ENCODE measurements at regions not wholly inside any gene's neighbourhood (a gene's known extent, or its start where the extent isn't known, plus 50 kb on each side); places are given as distances from the start of the nearest gene placed in this dataset.

DNA sequence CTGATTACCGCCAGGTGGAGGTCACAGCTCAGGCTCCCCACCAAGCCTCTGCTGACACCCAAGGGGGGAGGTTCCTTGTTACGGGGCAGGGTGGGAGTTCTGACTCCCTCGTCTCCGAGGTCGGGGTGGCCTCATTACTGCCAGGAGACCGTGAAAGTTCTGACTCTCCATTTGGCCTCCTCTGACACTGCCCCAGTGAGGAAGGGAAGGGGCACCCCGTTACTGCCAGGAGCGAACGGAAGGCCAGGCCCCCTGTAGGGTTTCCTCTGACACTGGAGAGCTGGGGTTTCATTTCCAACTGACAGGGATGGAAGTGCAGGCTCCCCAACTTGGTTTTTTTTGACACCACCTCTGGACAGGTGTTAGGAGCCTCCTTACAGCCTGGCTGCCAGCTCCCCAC is 138.1 kb upstream of the EEPD1 start:
- Histone ChIP-seq H3K9me3 (ENCODE audit: control insufficient read depth, insufficient read depth, low read length) (peaks cover 3% of the 10 kb centered on the region; the same call in 1 of the 2 replicates), H3K27me3 (ENCODE audit: control insufficient read depth, insufficient read depth, low read length) (peaks cover 6% of the 10 kb centered on the region), H2BK15ac (ENCODE audit: low read depth, low read length) (peak overlapping the region; percentile 9; the same call in 1 of the 3 replicates), H4K20me1 (ENCODE audit: insufficient read depth, low read length) (no peaks in the 10 kb centered on the region), H3K4me2 (ENCODE audit: low read depth, low read length) (no peak overlapping the region), H3K18ac (ENCODE audit: low read depth, low read length) (no peak overlapping the region), H2BK120ac (ENCODE audit: low read depth, low read length) (peak overlapping the region; percentile 44), H3K36me3 (ENCODE audit: control insufficient read depth, insufficient read depth, low read length) (no peaks in the 10 kb centered on the region), H4K5ac (ENCODE audit: low read depth, low read length) (no peak overlapping the region), H3K4me1 (ENCODE audit: control insufficient read depth, insufficient read depth, low read length) (peaks cover 8% of the 10 kb centered on the region), H2AFZ (replicated peaks; ENCODE audit: low read length, poor library complexity) (no peak overlapping the region), H2AK5ac (ENCODE audit: low read depth, low read length) (peak overlapping the region; percentile 54; the same call in 1 of the 2 replicates), H4K8ac (ENCODE audit: low read depth in 2 of 2, low read length in 2 of 2) (no peak overlapping the region), H3K27ac (ENCODE audit: insufficient read depth, low read length) (no peak overlapping the region), H2BK20ac (ENCODE audit: low read depth, low read length) (no peak overlapping the region; the same call in 1 of the 2 replicates), H4K91ac (ENCODE audit: insufficient read depth, low read depth, low read length) (peak overlapping the region; percentile 51), H2BK5ac (ENCODE audit: low read depth, low read length, poor library complexity, severe bottlenecking) (no peak overlapping the region), H3K79me1 (ENCODE audit: low read depth in 1 of 2, low read length in 2 of 2) (no peaks in the 10 kb centered on the region), H3K9me1 (ENCODE audit: insufficient read depth, low read length) (peaks cover 2% of the 10 kb centered on the region; the same call in 1 of the 2 replicates), H3K9ac (ENCODE audit: low read depth, low read length) (no peak overlapping the region), H3K56ac (ENCODE audit: extremely low read depth, insufficient read depth, low read length) (no peak overlapping the region), H3K4ac (ENCODE audit: low read depth, low read length) (peak overlapping the region; percentile 51), H3K23ac (ENCODE audit: low read depth, low read length) (no peak overlapping the region), H3K4me3 (ENCODE audit: insufficient read depth, low read depth, low read length) (no peak overlapping the region), H3K14ac (replicated peaks; ENCODE audit: low read depth, low read length) (no peak overlapping the region), H2AK9ac (replicated peaks; ENCODE audit: low read depth, low read length, poor library complexity) (no peak overlapping the region)
- DNase-seq (no peak), ATAC-seq (ENCODE audit: low read depth) (no peak)
- 100% methylated on average over 1 of the region's 9 CpGs; no CpG with 5 or more reads in 1 of the 2 experiments for WGBS, 2 experiments (ENCODE audit: extremely low coverage in 2 of 2, insufficient read length in 1 of 2)
- BruUV-seq (replicated peaks) = no TSS peak
- in situ Hi-C loops (cut with MboI; ENCODE audit: low sequenced_read_pairs) (no loop called here), intact Hi-C loops (cut with micrococcal nuclease) (no loop called here), dilution Hi-C loops (cut with HindIII; ENCODE audit: low sequenced_read_pairs, unreplicated experiment) (no loop called here)
- CTCF ChIA-PET = no interaction called here
- POLR2A ChIA-PET (ENCODE audit: unreplicated experiment) = no interaction called here
- no peak for TF ChIP-seq RAD21 (IDR thresholded peaks at IDR 0.05; ENCODE audit: low read length)
- no peak for TF ChIP-seq FOS (IDR thresholded peaks at IDR 0.05; ENCODE audit: low read depth, low read length)
- TF ChIP-seq CHD1 (IDR thresholded peaks at IDR 0.05; ENCODE audit: low read depth, low read length) = no peak
- no peak for TF ChIP-seq NFE2L2 (IDR thresholded peaks at IDR 0.05; ENCODE audit: low read depth, low read length)
- TF ChIP-seq, protein P1, sequence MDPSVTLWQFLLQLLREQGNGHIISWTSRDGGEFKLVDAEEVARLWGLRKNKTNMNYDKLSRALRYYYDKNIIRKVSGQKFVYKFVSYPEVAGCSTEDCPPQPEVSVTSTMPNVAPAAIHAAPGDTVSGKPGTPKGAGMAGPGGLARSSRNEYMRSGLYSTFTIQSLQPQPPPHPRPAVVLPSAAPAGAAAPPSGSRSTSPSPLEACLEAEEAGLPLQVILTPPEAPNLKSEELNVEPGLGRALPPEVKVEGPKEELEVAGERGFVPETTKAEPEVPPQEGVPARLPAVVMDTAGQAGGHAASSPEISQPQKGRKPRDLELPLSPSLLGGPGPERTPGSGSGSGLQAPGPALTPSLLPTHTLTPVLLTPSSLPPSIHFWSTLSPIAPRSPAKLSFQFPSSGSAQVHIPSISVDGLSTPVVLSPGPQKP (IDR thresholded peaks at IDR 0.05; ENCODE audit: borderline replicate concordance, low read depth, low read length) = no peak
- TF ChIP-seq, protein P2, sequence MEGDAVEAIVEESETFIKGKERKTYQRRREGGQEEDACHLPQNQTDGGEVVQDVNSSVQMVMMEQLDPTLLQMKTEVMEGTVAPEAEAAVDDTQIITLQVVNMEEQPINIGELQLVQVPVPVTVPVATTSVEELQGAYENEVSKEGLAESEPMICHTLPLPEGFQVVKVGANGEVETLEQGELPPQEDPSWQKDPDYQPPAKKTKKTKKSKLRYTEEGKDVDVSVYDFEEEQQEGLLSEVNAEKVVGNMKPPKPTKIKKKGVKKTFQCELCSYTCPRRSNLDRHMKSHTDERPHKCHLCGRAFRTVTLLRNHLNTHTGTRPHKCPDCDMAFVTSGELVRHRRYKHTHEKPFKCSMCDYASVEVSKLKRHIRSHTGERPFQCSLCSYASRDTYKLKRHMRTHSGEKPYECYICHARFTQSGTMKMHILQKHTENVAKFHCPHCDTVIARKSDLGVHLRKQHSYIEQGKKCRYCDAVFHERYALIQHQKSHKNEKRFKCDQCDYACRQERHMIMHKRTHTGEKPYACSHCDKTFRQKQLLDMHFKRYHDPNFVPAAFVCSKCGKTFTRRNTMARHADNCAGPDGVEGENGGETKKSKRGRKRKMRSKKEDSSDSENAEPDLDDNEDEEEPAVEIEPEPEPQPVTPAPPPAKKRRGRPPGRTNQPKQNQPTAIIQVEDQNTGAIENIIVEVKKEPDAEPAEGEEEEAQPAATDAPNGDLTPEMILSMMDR (conservative IDR thresholded peaks at IDR 0.05; ENCODE audit: low read depth, low read length) = no peak
